ENCODE measurements at regions not wholly inside any gene's neighbourhood (a gene's known extent, or its start where the extent isn't known, plus 50 kb on each side); places are given as distances from the start of the nearest gene placed in this dataset.
A peak's percentile ranks its signal among the peaks of the same experiment; 100 is the strongest.
"Not testable (repeated sequence)": the region's sequence is repeated elsewhere in the genome, so short reads cannot be mapped to it uniquely, and the experiment has no call there.

GRCh38 chr6:81093051-81093450, 659.4 kb downstream of the TENT5A start:
- no peak for DNase-seq

DNA sequence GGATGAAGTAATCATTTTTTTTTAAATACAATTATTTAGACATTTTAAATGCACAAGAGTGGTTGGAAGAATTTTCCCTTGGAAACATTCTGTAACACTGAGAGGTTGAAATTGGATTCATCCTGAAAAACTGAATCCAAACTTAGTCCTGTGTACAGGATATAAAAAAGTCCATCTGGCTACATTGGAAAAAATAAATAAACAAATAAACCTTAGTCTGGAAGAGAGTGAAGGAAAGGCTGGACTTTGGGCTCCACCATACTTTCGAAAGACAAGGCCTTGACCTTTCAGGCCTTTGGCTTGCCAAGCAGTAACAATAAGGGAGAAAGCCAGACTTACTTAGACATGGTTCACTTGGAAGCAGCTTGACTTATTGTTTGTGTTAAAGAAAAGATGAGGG, 664.3 kb downstream of the TENT5A start:
- no peak for DNase-seq

GRCh38 chr6:81086991-81087390, 665.5 kb downstream of the TENT5A start:
- no peak for DNase-seq

- DNase-seq, result no peak
These were observed 667.1 kb downstream of the TENT5A start for GRCh38 chr6:81085431-81085790.

GRCh38 chr6:81084776-81085430, 667.6 kb downstream of the TENT5A start:
- DNase-seq, result no peak

- peak in 2 of 3 experiments; percentile 15 to 37 for DNase-seq
These were observed 676.5 kb downstream of the TENT5A start for GRCh38 chr6:81075974-81076373.

DNA sequence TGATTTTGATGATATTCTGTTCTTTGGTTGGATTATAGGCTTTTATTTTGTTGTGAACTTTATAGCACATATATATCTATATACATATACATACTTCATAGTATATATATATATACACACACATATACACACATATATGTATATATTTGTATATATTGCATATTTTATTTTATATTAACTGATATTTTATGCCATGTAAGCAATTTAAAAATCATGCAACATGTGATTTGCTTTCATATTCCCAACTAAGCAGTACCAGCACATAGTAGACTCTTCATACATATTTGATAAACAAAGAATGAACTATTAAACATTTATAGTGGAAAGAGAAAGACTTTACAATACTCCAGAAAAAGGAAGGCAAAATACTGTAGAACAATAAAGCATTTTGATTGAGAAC, 679.2 kb downstream of the TENT5A start:
- no peak for DNase-seq

DNA sequence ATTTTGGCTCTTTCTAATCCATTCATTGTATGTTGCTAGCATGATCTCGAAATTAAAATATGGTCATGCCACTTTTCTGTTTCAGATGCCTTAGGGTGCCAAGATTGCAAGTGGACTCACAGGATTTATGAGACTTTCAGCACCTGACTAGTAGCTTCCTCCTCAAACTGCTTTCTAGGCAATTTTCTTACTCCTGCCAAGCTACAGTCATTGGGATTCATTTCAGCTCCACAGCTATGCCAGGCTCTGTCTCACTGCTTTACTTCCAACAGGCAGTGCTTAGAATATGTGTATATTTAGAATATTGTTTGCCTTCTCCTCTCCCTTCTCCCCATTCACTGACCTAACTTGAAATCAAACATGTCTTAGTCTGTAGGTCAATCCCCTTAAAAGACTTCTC, 681.4 kb downstream of the TENT5A start:
- no peak for DNase-seq

DNA sequence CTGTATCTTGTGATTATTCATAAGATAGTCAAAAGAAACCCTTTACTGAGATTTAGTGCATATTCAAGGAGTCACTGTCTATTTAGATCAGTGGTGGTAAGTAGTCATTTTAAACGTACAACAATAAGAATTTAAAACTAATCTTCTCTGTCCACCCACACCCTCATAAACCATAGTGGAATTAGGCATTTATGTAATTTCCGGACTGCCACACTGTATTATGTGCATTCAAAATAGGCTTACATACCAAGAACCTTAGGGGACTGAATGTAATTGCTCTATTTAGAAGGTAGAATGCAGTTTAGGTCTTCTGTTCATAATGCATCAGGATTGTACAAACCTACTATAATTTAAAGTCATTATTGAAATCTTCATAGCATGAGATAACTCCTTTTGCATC, 685.4 kb downstream of the TENT5A start:
- no peak for DNase-seq

- DNase-seq, result no peak
These were observed 688.6 kb downstream of the TENT5A start for GRCh38 chr6:81063891-81064290.

- no peak for DNase-seq
These were observed 698.4 kb downstream of the TENT5A start for GRCh38 chr6:81054036-81054435.

DNA sequence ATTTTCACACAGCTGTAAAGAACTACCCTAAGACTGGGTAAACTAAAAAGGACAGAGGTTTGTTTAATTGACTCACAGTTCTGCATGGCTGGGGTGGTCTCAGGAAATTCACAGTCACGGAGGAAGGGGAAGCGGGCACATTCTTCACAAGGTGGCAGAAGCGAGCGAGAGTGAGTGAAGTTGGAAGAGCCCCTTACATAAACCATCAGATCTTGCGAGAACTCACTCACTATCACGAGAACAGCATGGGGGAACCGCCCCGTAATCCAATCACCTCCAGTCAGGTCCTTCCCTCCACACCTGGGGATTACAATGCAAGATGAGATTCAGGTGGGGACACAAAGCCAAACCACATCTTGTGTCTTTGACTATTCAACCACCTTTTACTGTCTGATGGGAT, 700.5 kb downstream of the TENT5A start:
- no peak for DNase-seq

- no peak for DNase-seq
These were observed 702.9 kb downstream of the TENT5A start for GRCh38 chr6:81049425-81050042.

DNA sequence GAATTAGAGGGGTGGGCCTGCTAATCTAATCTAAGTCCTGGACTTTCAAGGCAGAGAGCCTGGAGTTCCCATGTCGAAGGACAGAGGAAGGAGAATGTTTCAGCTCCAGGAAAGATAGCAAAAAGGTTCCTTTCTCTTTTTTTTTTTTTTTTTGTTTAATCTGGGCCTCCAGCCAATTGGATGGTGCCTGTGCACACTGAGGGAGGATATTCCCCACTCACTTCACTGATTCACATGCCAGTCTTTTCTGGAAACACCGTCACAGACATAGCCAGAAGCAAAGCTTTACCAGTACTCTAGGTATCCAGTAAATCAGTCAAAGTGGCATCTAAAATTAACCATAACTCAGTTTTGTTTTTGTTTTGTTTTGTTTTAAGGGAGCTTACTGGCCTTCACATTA, 721.1 kb downstream of the TENT5A start:
- no peak for DNase-seq

GRCh38 chr6:81026041-81026553, 726.4 kb downstream of the TENT5A start:
- no peak for DNase-seq

DNA sequence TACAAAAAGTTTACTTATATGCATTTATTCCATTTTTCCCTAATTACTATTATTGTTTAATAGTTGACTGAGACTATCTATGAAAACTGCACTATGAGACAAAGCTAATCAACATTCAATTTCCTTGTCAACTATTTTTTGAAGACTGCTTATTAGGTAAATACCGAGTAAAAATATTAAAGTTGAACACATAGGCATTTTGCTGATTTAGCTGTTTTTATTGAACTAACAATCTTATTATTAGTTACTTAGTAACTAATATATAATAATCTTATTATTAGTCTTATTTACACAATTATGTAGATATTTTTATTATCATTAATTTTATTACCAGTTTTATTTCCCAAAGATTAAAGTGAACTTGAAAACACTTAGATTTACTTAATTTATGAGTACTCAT, 728.8 kb downstream of the TENT5A start:
- DNase-seq, result no peak

GRCh38 chr6:81023007-81023582, 729.4 kb downstream of the TENT5A start:
- peak in 2 of 3 experiments; percentile 3 for DNase-seq

- not testable (repeated sequence) for DNase-seq
These were observed 734.9 kb downstream of the TENT5A start for GRCh38 chr6:81017586-81017985.

GRCh38 chr6:81003894-81004293, 748.6 kb downstream of the TENT5A start:
- DNase-seq, result no peak

DNA sequence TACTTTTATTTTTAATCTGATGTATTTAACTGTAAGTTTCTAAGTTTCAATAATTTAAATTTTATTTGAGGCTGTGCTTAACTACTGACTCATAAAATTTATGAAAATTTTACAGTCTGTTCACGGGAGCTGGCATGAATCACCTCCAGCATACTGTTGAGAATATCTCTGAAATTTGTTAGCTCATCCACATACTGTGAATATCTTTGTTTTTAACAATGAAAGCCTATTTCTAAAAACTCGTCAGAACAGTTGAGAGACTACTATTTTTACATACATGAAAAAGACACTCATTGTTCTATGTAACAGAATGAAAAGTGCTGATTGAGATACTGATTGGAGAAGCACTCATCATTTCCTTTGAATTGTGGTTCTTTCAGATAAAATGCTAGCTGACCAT, 749.3 kb downstream of the TENT5A start:
- DNase-seq, result no peak

- no peak for DNase-seq
These were observed 750.4 kb downstream of the TENT5A start for GRCh38 chr6:81002126-81002525.

DNA sequence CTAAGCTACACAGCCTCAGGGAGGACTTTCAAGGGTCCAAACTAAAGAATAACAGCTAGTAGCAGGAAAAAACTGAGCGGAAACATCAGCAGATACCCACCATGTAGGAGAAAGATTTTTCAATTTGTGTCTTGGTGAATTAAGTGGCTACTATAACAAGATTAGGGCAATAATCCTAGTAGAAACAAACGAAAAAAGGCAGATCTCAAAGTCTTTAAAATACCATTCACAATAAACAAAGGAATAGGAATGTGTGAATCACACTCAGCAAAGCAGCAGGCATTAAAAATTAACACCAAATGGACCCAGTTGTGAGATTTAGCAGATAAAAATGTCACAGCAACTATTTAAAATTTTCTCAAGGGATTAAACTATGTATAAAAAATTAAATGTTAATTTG, 761.2 kb downstream of the TENT5A start:
- DNase-seq, result no peak

DNA sequence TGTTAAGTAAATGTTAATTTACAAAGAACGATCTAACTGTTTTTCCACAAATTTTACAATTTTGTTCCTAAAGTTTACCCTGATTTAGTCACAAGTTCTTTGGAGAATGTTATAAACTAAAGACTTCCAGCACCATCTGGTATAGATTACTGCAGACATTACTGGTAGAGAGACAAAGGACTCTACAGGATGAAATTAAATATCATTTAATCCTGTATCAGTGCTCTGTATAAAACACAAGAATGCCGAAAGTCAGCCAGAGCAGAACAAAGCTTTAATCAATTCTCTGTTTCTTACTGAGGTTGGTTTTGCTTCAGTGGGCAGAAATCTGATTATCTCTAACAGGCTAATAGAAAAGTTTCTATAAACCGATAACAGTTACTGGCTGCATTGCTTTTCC, 763.6 kb downstream of the TENT5A start:
- no peak for DNase-seq

GRCh38 chr6:80988286-80988685, 764.2 kb downstream of the TENT5A start:
- no peak for DNase-seq

DNA sequence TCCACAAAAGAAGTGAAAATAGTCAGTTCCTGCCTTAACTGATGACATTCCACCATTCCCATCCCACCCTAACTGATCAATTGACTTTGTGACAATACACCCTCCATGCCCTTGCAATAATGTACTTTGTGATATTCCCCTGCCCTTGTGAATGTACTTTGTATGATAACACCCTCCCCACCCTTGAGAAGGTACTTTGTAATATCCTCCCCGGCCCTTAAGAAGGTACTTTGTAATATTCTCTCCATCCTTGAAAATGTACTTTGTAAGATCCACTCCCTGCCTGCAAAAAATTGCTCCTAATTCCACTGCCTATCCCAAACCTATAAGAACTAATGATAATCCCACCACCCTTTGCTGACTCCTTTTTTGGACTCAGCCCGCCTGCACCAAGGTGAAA, 771.3 kb downstream of the TENT5A start:
- DNase-seq, result not testable (repeated sequence)

All from NCI-H1417 (cell line).